ENCODE measurements at regions not wholly inside any gene's neighbourhood (a gene's known extent, or its start where the extent isn't known, plus 50 kb on each side); places are given as distances from the start of the nearest gene placed in this dataset.

DNA sequence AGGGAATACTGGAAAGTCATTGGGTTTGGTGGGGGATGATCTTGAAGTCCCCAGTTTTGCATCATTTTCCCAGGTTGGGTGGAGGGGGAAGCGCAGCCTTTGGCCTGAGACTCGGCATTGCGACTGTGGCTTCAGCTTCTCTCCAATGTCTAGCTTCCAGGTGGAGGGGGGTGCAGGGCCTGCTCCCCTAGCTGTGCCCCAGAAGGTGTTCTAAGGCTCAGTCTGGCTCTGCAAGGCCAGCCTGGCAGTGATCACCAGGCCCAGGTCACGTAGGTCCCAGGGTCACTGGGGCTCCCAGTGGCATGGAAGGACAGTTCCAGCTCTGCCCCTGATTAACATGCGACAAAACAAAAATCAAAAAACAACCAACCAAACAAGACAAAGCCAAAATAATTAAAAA is 56.9 kb upstream of the HAAO start:
- TF ChIP-seq, protein P1, sequence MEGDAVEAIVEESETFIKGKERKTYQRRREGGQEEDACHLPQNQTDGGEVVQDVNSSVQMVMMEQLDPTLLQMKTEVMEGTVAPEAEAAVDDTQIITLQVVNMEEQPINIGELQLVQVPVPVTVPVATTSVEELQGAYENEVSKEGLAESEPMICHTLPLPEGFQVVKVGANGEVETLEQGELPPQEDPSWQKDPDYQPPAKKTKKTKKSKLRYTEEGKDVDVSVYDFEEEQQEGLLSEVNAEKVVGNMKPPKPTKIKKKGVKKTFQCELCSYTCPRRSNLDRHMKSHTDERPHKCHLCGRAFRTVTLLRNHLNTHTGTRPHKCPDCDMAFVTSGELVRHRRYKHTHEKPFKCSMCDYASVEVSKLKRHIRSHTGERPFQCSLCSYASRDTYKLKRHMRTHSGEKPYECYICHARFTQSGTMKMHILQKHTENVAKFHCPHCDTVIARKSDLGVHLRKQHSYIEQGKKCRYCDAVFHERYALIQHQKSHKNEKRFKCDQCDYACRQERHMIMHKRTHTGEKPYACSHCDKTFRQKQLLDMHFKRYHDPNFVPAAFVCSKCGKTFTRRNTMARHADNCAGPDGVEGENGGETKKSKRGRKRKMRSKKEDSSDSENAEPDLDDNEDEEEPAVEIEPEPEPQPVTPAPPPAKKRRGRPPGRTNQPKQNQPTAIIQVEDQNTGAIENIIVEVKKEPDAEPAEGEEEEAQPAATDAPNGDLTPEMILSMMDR (conservative IDR thresholded peaks at IDR 0.05; ENCODE audit: low read length): no peak
- no peak for TF ChIP-seq EZH2phosphoT487 (IDR thresholded peaks at IDR 0.05; ENCODE audit: borderline replicate concordance, low read depth, low read length)

All from OCI-LY7 (cell line).